Right lobe of liver (tissue), 4 donors: ENCODE measurements at regions not wholly inside any gene's neighbourhood (a gene's known extent, or its start where the extent isn't known, plus 50 kb on each side); places are given as distances from the start of the nearest gene placed in this dataset.

ENCODE experiments used
- POLR2A ChIP-seq: fragments of 450-650 bp; IDR thresholded peaks from one replicate; pipeline ENCODE4 v1.6.1; 2017; ENCODE audit warnings: antibody characterized with exemption, mild to moderate bottlenecking
- TF ChIP-seq, protein P1 (sequence below), 4 donors: fragments of 200-600 bp in 3 of 4; fragments of 450-650 bp in 1 of 4; IDR thresholded peaks; one replicate each; pipeline versions ENCODE4 v1.5.1 to v1.8.0; 2016 to 2022; ENCODE audit warnings: antibody characterized with exemption in 4 of 4, mild to moderate bottlenecking in 2 of 4
- donor health status: DM: no; HTN: no; CAD: no.
- donor health status: DM: no; HTN: no; CAD: no.
- donor health status: DM: no; HTN: yes; CAD: no.

GRCh38 chr2:171241771-171242170 is 81.1 kb upstream of the TLK1 start:
- TF ChIP-seq POLR2A, result no peak
- TF ChIP-seq, protein P1, sequence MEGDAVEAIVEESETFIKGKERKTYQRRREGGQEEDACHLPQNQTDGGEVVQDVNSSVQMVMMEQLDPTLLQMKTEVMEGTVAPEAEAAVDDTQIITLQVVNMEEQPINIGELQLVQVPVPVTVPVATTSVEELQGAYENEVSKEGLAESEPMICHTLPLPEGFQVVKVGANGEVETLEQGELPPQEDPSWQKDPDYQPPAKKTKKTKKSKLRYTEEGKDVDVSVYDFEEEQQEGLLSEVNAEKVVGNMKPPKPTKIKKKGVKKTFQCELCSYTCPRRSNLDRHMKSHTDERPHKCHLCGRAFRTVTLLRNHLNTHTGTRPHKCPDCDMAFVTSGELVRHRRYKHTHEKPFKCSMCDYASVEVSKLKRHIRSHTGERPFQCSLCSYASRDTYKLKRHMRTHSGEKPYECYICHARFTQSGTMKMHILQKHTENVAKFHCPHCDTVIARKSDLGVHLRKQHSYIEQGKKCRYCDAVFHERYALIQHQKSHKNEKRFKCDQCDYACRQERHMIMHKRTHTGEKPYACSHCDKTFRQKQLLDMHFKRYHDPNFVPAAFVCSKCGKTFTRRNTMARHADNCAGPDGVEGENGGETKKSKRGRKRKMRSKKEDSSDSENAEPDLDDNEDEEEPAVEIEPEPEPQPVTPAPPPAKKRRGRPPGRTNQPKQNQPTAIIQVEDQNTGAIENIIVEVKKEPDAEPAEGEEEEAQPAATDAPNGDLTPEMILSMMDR (IDR thresholded peaks at IDR 0.05), result no peak
